A549 (cell line): ENCODE measurements at regions not wholly inside any gene's neighbourhood (a gene's known extent, or its start where the extent isn't known, plus 50 kb on each side); places are given as distances from the start of the nearest gene placed in this dataset.

ENCODE experiments used
- ATAC-seq, 2 experiments: fragments of 200-7000 bp in 1 of 2; fragments of >200 bp in 1 of 2; cut with Nextera tagmentation in 1 of 2; cut with Tn5 transposase in 1 of 2; 3 replicates each; pipeline versions ENCODE4 v1.8.0 to v1.9.1; 2018 to 2020; ENCODE audit warnings: mild to moderate bottlenecking in 1 of 2, moderate library complexity in 1 of 2
- CTCF ChIA-PET: fragments of 300-600 bp; sonication (Branson Sonifier 250); formaldehyde crosslinking; extraction: SDS; loops from one replicate; lab custom pipeline; 2021; ENCODE audit warnings: antibody characterized with exemption, inconsistent platforms; lab: Yijun Ruan, JAX
- POLR2A ChIA-PET: fragments of 350-600 bp; formaldehyde crosslinking; extraction: SDS; loops from one replicate; lab custom pipeline; 2021; ENCODE audit warnings: antibody characterized with exemption, inconsistent platforms; lab: Yijun Ruan, JAX
- DNase-seq, 2 experiments: peaks; one replicate each; pipeline versions ENCODE4 v3.0.0 to v3.0.0-alpha.2; 2011 to 2016; ENCODE audit warnings: low read depth in 1 of 2, low spot score in 1 of 2
- FAIRE-seq: peaks from 2 replicates; lab custom pipeline; 2011; peaks lifted over from hg19 to GRCh38; lab: Jason Lieb, UNC
- H3K27ac ChIP-seq, 2 experiments: fragments of >200 bp; sonication (Bioruptor Twin); formaldehyde crosslinking; 3 replicates each; pipeline ENCODE4 v1.5.1; 2016 to 2017
- H3K4me1 ChIP-seq: fragments of >200 bp; sonication (Bioruptor Twin); formaldehyde crosslinking; 3 replicates; pipeline ENCODE4 v1.6.1; 2016
- H3K4me2 ChIP-seq: fragments of >200 bp; sonication (Bioruptor Twin); formaldehyde crosslinking; 3 replicates; pipeline ENCODE4 v1.6.1; 2016
- H3K4me3 ChIP-seq: fragments of >200 bp; sonication (Bioruptor Twin); formaldehyde crosslinking; 3 replicates; pipeline ENCODE4 v1.5.1; 2016
- H3K9me3 ChIP-seq: fragments of >200 bp; sonication (Bioruptor Twin); formaldehyde crosslinking; 3 replicates; pipeline ENCODE4 v1.6.1; 2016
- CBX2 ChIP-seq: fragments of 200-600 bp; sonication (generic); IDR thresholded peaks from 2 replicates; pipeline ENCODE4 v1.6.1; 2016; ENCODE audit warnings: low read depth, mild to moderate bottlenecking, borderline replicate concordance
- CHD2 ChIP-seq: fragments of 150-350 bp; IDR thresholded peaks from 2 replicates; pipeline ENCODE4 v1.6.1; 2014; ENCODE audit warnings: low read length; ENCODE audit not compliant: partially characterized antibody
- CHD4 ChIP-seq: fragments of 200-600 bp; sonication (generic); IDR thresholded peaks from 2 replicates; pipeline ENCODE4 v1.6.1; 2016; ENCODE audit warnings: antibody characterized with exemption, mild to moderate bottlenecking, borderline replicate concordance
- E2F6 ChIP-seq: IDR thresholded peaks from 2 replicates; pipeline ENCODE4 v1.6.1; 2012; ENCODE audit warnings: low read depth, borderline replicate concordance
- ESRRA ChIP-seq: fragments of 150-350 bp; IDR thresholded peaks from 2 replicates; pipeline ENCODE4 v1.6.1; 2014; ENCODE audit warnings: mild to moderate bottlenecking, low read length, borderline replicate concordance
- FOSB ChIP-seq: fragments of 250-450 bp; sonication (Bioruptor Pico); IDR thresholded peaks from 2 replicates; pipeline ENCODE4 v1.5.0; 2020; ENCODE audit warnings: mild to moderate bottlenecking, moderate library complexity
- FOSL2 ChIP-seq, 2 experiments: fragments of 450-650 bp in 1 of 2; fragments of >200 bp in 1 of 2; sonication (Bioruptor Twin) in 1 of 2; formaldehyde crosslinking; IDR thresholded peaks; 2 replicates each; pipeline versions ENCODE4 v1.5.0 to v1.6.1; 2016 to 2020; ENCODE audit warnings: mild to moderate bottlenecking in 1 of 2, moderate library complexity in 1 of 2
- FOXS1 ChIP-seq: fragments of 250-450 bp; sonication (Bioruptor Pico); IDR thresholded peaks from 2 replicates; pipeline ENCODE4 v1.5.0; 2020; ENCODE audit warnings: mild to moderate bottlenecking, moderate library complexity
- GATA3 ChIP-seq: IDR thresholded peaks from 2 replicates; pipeline ENCODE4 v1.6.1; 2012; ENCODE audit warnings: borderline replicate concordance
- HDAC2 ChIP-seq: fragments of 200-600 bp; sonication (generic); IDR thresholded peaks from 2 replicates; pipeline ENCODE4 v1.6.1; 2016
- HEYL ChIP-seq: fragments of 250-450 bp; sonication (Bioruptor Pico); IDR thresholded peaks from 2 replicates; pipeline ENCODE4 v1.8.0; 2021; ENCODE audit warnings: mild to moderate bottlenecking, moderate library complexity
- KDM5A ChIP-seq: fragments of 200-600 bp; sonication (generic); IDR thresholded peaks from 2 replicates; pipeline ENCODE4 v1.6.1; 2016; ENCODE audit warnings: antibody characterized with exemption, mild to moderate bottlenecking
- MAFK ChIP-seq: fragments of 450-650 bp; IDR thresholded peaks from 2 replicates; pipeline ENCODE4 v1.6.1; 2014; ENCODE audit not compliant: partially characterized antibody
- MYC ChIP-seq: IDR thresholded peaks from 2 replicates; pipeline ENCODE4 v1.6.1; 2012; ENCODE audit warnings: mild to moderate bottlenecking, inconsistent platforms, low read length, improper control_type of control experiment, borderline replicate concordance
- NFE2L2 ChIP-seq: fragments of 150-350 bp; conservative IDR thresholded peaks from 2 replicates; pipeline ENCODE4 v1.6.1; 2014; ENCODE audit warnings: low read length
- NPAS2 ChIP-seq: fragments of 250-450 bp; sonication (Bioruptor Pico); IDR thresholded peaks from 2 replicates; pipeline ENCODE4 v1.8.0; 2022; ENCODE audit warnings: mild to moderate bottlenecking, moderate library complexity, borderline replicate concordance
- PHF8 ChIP-seq: fragments of 200-600 bp; sonication (generic); IDR thresholded peaks from 2 replicates; pipeline ENCODE4 v1.6.1; 2016; ENCODE audit warnings: low read depth, mild to moderate bottlenecking, antibody characterized with exemption, moderate library complexity, borderline replicate concordance
- RAD21 ChIP-seq, 2 experiments: fragments of >200 bp in 1 of 2; sonication (Bioruptor Twin) in 1 of 2; formaldehyde crosslinking in 1 of 2; IDR thresholded peaks in 1 of 2; conservative IDR thresholded peaks in 1 of 2; 2 replicates in 1 of 2; 3 replicates in 1 of 2; pipeline ENCODE4 v1.6.1; 2012 to 2018; ENCODE audit warnings: inconsistent platforms in 1 of 2
- RCOR1 ChIP-seq: fragments of 150-350 bp; IDR thresholded peaks from 2 replicates; pipeline ENCODE4 v1.6.1; 2014; ENCODE audit warnings: antibody characterized with exemption, low read length, low read depth
- SMC3 ChIP-seq: fragments of >200 bp; sonication (Bioruptor Twin); formaldehyde crosslinking; IDR thresholded peaks from 3 replicates; pipeline ENCODE4 v1.6.1; 2018; ENCODE audit warnings: inconsistent platforms
- TFCP2L1 ChIP-seq: fragments of 250-450 bp; sonication (Bioruptor Pico); IDR thresholded peaks from 2 replicates; pipeline ENCODE4 v1.5.0; 2021; ENCODE audit warnings: mild to moderate bottlenecking
- ZC3H11A ChIP-seq: fragments of 450-650 bp; IDR thresholded peaks from 2 replicates; pipeline ENCODE4 v1.6.1; 2014; ENCODE audit warnings: antibody characterized with exemption, mild to moderate bottlenecking
- ZSCAN20 ChIP-seq: fragments of 250-450 bp; sonication (Bioruptor Pico); IDR thresholded peaks from 2 replicates; pipeline ENCODE4 v1.8.0; 2022; ENCODE audit warnings: mild to moderate bottlenecking, moderate library complexity
- WGBS: methylation state at CpG from one replicate; pipeline ENCODE4 v1.1.6; 2017; ENCODE audit errors: missing lambda C conversion rate; 5-methylcytosine and 5-hydroxymethylcytosine counted together
- TF ChIP-seq, protein P1 (sequence below): fragments of 250-450 bp; sonication (Bioruptor Pico); IDR thresholded peaks from 2 replicates; pipeline ENCODE4 v1.5.0; 2021; ENCODE audit warnings: mild to moderate bottlenecking, moderate library complexity, borderline replicate concordance
- TF ChIP-seq, protein P2 (sequence below): IDR thresholded peaks from 2 replicates; pipeline ENCODE4 v1.6.1; 2012

GRCh38 chr7:106957766-106958165 is 86.7 kb upstream of the PRKAR2B start:
- Histone ChIP-seq H3K9me3 (no peaks in the 10 kb centered on the region), H3K27ac (no peak overlapping the region), H3K4me2 (no peak overlapping the region), H3K4me1 (no peaks in the 10 kb centered on the region), H3K4me3 (no peak overlapping the region)
- 27% methylated on average over 2 of the region's 2 CpGs for WGBS
- POLR2A ChIA-PET = no interaction called here
- ATAC-seq (no peak), FAIRE-seq (no peak), DNase-seq (no peak)
- CTCF ChIA-PET = interaction anchor here (1.3 kb wide), 2 partner anchors 8 to 10 kb away, joined by 3 to 9 read pairs; no protein-coding TSS in a partner anchor
- TF ChIP-seq NFE2L2 (no peak), NPAS2 (CRISPR knock-in tag) (no peak), FOSB (CRISPR knock-in tag) (no peak), ZSCAN20 (no peak), FOXS1 (no peak), GATA3 (no peak), RAD21 (conservative IDR thresholded peaks at IDR 0.05 in 1 of 2, IDR thresholded peaks at IDR 0.05 in 1 of 2) (no peak), E2F6 (no peak), ZC3H11A (no peak), TFCP2L1 (CRISPR knock-in tag) (no peak), MYC (no peak), CBX2 (no peak), CHD2 (no peak), SMC3 (no peak), KDM5A (no peak), PHF8 (no peak)
- TF ChIP-seq, protein P1, sequence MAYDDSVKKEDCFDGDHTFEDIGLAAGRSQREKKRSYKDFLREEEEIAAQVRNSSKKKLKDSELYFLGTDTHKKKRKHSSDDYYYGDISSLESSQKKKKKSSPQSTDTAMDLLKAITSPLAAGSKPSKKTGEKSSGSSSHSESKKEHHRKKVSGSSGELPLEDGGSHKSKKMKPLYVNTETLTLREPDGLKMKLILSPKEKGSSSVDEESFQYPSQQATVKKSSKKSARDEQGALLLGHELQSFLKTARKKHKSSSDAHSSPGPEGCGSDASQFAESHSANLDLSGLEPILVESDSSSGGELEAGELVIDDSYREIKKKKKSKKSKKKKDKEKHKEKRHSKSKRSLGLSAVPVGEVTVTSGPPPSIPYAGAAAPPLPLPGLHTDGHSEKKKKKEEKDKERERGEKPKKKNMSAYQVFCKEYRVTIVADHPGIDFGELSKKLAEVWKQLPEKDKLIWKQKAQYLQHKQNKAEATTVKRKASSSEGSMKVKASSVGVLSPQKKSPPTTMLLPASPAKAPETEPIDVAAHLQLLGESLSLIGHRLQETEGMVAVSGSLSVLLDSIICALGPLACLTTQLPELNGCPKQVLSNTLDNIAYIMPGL = no peak

- Histone ChIP-seq H3K4me2 (no peak overlapping the region), H3K9me3 (no peaks in the 10 kb centered on the region), H3K27ac (no peak overlapping the region), H3K4me3 (no peak overlapping the region), H3K4me1 (no peaks in the 10 kb centered on the region)
- WGBS = 0% methylated on average over 2 of the region's 2 CpGs
- POLR2A ChIA-PET = no interaction called here
- FAIRE-seq (no peak), DNase-seq (peak in 1 of 2 experiments; percentile 10), ATAC-seq (peak; percentile 92 to 96)
- no peak for TF ChIP-seq NPAS2 (CRISPR knock-in tag)
- no peak for TF ChIP-seq RAD21 (conservative IDR thresholded peaks at IDR 0.05 in 1 of 2, IDR thresholded peaks at IDR 0.05 in 1 of 2)
- TF ChIP-seq, protein P2, sequence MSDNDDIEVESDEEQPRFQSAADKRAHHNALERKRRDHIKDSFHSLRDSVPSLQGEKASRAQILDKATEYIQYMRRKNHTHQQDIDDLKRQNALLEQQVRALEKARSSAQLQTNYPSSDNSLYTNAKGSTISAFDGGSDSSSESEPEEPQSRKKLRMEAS = no peak
- TF ChIP-seq CHD4 = no peak
- TF ChIP-seq HEYL (CRISPR knock-in tag) = no peak
- TF ChIP-seq HDAC2 = no peak
- no peak for TF ChIP-seq MYC
- TF ChIP-seq PHF8 = no peak
- CTCF ChIA-PET = interaction anchor here (1.1 to 2.4 kb wide), 2 partner anchors 10 to 12 kb away, joined by 3 to 8 read pairs; no protein-coding TSS in a partner anchor
Measured at GRCh38 chr7:106959753-106960152, 84.8 kb upstream of the PRKAR2B start.

GRCh38 chr7:106962751-106963150 is 81.8 kb upstream of the PRKAR2B start:
- POLR2A ChIA-PET = no interaction called here
- no peak overlapping the region for H3K4me2 ChIP-seq
- ATAC-seq = no peak
- H3K27ac ChIP-seq = no peak overlapping the region
- WGBS = 88% methylated on average over 2 of the region's 2 CpGs
- H3K4me1 ChIP-seq = no peaks in the 10 kb centered on the region
- no peaks in the 10 kb centered on the region for H3K9me3 ChIP-seq
- no peak for FAIRE-seq
- H3K4me3 ChIP-seq = no peak overlapping the region
- CTCF ChIA-PET = interaction anchor here (1.2 kb wide), 1 partner anchor 15 kb away, joined by 4 read pairs; no protein-coding TSS in a partner anchor
- DNase-seq = no peak
- no peak for TF ChIP-seq ESRRA
- TF ChIP-seq MAFK = no peak
- TF ChIP-seq FOSL2 (IDR thresholded peaks at IDR 0.05) = no peak
- no peak for TF ChIP-seq FOSL2 (CRISPR knock-in tag; IDR thresholded peaks at IDR 0.05)
- TF ChIP-seq NPAS2 (CRISPR knock-in tag) = no peak
- no peak for TF ChIP-seq RCOR1
- no peak for TF ChIP-seq NFE2L2
- no peak for TF ChIP-seq HEYL (CRISPR knock-in tag)
- no peak for TF ChIP-seq SMC3
- TF ChIP-seq, all 56 proteins: peak for 0
